ENCODE measurements at regions not wholly inside any gene's neighbourhood (a gene's known extent, or its start where the extent isn't known, plus 50 kb on each side); places are given as distances from the start of the nearest gene placed in this dataset.

- no peak for DNase-seq (ENCODE audit: low read depth)
Observed at GRCh38 chr3:40858364-40859115, 333.8 kb downstream of the ZNF621 start.

GRCh38 chr3:40862946-40863345 is 336.4 kb upstream of the CTNNB1 start:
- DNase-seq (ENCODE audit: low read depth) = no peak

- no peak for DNase-seq (ENCODE audit: low read depth)
Observed at GRCh38 chr3:40864146-40864782, 335.0 kb upstream of the CTNNB1 start.

GRCh38 chr3:40864915-40865314 is 334.4 kb upstream of the CTNNB1 start:
- DNase-seq (ENCODE audit: low read depth) = no peak

GRCh38 chr3:40867797-40868196 is 331.5 kb upstream of the CTNNB1 start:
- DNase-seq (ENCODE audit: low read depth) = no peak

- no peak for DNase-seq (ENCODE audit: low read depth)
Observed at GRCh38 chr3:40869013-40869412, 330.3 kb upstream of the CTNNB1 start.

- DNase-seq (ENCODE audit: low read depth) = no peak
Observed at GRCh38 chr3:40869939-40870338, 329.4 kb upstream of the CTNNB1 start.

- no peak for DNase-seq (ENCODE audit: low read depth)
Observed at GRCh38 chr3:40871394-40871793, 327.9 kb upstream of the CTNNB1 start.

- no peak for DNase-seq (ENCODE audit: low read depth)
Observed at GRCh38 chr3:40872258-40872920, 326.9 kb upstream of the CTNNB1 start.

GRCh38 chr3:40873476-40873875 is 325.8 kb upstream of the CTNNB1 start:
- DNase-seq (ENCODE audit: low read depth) = no peak

- DNase-seq (ENCODE audit: low read depth) = no peak
Observed at GRCh38 chr3:40873934-40874699, 325.2 kb upstream of the CTNNB1 start.

GRCh38 chr3:40875581-40875980 is 323.7 kb upstream of the CTNNB1 start:
- DNase-seq (ENCODE audit: low read depth) = no peak

GRCh38 chr3:40876009-40876408 is 323.3 kb upstream of the CTNNB1 start:
- no peak for DNase-seq (ENCODE audit: low read depth)

- DNase-seq (ENCODE audit: low read depth) = no peak
Observed at GRCh38 chr3:40876496-40876895, 322.8 kb upstream of the CTNNB1 start.

GRCh38 chr3:40877631-40878463 is 321.5 kb upstream of the CTNNB1 start:
- no peak for DNase-seq (ENCODE audit: low read depth)

- no peak for DNase-seq (ENCODE audit: low read depth)
Observed at GRCh38 chr3:40878464-40878905, 320.8 kb upstream of the CTNNB1 start.

- DNase-seq (ENCODE audit: low read depth) = no peak
Observed at GRCh38 chr3:40885430-40885829, 313.9 kb upstream of the CTNNB1 start.

GRCh38 chr3:40886660-40887425 is 312.5 kb upstream of the CTNNB1 start:
- no peak for DNase-seq (ENCODE audit: low read depth)

GRCh38 chr3:40891186-40891585 is 308.1 kb upstream of the CTNNB1 start:
- no peak for DNase-seq (ENCODE audit: low read depth)

- DNase-seq (ENCODE audit: low read depth) = no peak
Observed at GRCh38 chr3:40895109-40895508, 304.2 kb upstream of the CTNNB1 start.

- no peak for DNase-seq (ENCODE audit: low read depth)
Observed at GRCh38 chr3:40899286-40899712, 300.0 kb upstream of the CTNNB1 start.

All from activated T-helper 9 cell treated with anti-CD3 and anti-CD28 coated beads, Interleukin-2, amount 50 U/mL, for 16 hours (primary cell).